ENCODE measurements at regions not wholly inside any gene's neighbourhood (a gene's known extent, or its start where the extent isn't known, plus 50 kb on each side); places are given as distances from the start of the nearest gene placed in this dataset.

GRCh38 chr6:110033101-110033500 is 55.0 kb downstream of the GPR6 start:
- no peak for DNase-seq

DNA sequence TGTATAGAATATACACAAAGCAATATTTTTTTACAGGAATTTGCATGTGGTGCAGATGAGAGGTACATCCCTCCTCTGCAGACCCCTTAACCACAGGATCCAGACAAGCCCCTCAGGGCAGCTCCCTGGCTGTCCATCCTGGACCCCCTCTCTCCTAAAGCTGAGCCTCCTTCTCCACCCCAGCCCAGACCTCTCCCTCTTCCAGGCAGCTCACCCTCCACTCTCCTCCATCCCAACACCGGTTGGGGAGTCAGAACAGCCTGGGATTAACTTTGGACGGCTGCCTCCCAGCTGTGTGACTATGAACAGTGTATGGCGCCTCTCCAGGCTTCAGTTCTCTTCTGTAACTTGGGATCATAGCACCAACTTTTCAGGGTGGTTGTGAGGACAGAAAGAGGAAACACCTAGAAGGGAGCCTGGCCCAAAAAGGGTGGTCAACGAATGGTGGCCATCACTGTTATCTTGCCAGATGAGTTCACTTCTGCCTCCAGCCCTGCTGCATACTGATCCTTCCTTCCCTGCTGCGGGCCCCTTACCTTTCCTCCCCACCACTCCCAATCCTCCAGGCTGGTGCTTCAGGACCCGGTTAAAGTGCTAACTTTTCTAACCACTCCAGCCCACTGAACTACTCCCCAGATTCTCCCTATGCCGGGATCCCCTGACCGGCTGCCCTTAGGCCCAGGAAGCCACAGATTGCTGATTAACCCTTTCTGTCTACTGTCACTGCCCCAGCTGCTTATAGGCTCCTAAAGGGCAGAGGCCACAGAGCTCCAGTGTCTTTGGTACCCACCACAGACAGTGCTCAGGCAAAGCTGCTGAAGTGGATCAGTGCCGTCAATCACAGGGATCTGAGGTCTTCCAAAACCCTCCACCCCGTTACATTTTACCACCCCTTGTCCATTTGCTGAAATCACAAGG is 55.9 kb downstream of the GPR6 start:
- DNase-seq, result no peak

DNA sequence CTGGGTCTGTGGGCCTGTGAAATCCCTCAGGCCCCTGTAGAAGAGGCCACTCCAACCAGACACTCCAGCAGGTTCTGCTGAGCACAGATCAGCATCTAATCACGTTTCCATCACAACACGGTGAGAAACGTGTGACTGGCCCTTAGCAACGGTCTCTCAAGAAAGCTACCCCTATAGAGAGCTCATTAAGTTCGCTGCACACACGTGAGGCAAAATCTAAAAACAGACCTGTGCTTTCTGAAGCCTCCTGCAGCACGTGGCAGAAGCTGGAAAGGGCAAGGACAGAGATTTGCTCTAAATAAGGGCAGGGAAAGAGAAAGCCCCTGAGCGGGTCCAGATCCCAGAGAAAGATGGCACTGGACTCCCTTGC is 56.5 kb downstream of the GPR6 start:
- DNase-seq, result no peak

DNA sequence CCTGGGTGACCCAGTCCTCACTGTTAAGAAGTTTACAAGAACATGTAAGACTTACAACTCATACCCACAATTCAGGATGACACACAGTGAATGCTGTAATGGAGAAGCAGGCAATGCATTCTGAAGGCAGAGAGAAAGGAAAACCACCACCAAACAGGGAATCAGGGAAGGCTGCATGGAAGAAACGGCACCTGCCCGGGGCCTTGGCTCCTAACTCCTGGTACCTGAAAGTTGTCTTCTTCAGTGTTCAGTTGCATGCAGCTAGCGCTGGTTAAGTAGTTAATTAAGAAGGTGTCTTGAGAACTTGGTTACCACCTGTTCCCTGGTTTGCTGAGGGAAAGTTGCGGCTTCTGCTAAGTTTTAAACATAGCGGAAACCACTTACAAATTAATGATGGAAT is 57.2 kb downstream of the GPR6 start:
- DNase-seq, result no peak

DNA sequence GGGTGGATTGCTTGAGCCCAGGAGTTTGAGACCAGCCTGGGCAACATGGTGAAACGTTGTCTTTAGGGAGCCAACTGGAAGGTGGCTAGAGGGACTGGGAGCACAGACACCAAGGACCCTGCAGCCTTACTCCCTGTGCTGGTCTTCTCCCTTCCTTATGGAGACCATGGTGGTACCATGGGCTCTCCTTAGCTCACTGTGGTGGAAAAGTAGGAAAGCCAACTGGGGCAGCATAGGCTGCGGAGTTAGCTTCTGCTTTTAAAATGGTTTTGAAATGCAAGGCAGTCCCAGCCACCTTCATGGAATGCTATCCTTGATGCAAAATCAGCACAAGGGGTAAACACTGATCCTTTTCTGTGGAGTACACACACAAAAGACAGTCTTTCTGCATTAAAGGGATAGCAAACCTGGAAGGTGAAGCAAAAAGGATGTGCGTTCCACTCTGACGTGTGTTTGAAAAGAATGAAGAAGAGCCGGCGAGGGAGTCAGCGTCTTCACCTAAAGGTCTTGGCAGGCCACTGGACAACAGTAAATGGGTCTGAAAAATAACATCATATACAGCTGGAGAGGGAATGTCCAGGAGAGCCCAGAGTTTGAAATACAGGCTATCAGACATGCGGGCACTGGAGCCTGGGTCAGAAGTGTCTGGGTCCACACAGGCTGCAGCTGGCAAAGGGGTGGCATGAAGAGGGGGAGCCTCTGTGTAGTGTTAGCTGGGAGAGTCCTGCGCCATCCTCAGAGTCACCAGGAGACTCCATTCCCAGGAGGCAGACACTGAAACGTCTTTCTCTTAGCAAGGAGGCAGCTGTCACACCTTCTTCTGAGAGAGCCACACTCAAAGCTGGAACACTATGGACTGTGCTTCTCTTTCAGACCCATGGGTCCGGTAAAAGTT is 58.5 kb downstream of the GPR6 start:
- no peak for DNase-seq

DNA sequence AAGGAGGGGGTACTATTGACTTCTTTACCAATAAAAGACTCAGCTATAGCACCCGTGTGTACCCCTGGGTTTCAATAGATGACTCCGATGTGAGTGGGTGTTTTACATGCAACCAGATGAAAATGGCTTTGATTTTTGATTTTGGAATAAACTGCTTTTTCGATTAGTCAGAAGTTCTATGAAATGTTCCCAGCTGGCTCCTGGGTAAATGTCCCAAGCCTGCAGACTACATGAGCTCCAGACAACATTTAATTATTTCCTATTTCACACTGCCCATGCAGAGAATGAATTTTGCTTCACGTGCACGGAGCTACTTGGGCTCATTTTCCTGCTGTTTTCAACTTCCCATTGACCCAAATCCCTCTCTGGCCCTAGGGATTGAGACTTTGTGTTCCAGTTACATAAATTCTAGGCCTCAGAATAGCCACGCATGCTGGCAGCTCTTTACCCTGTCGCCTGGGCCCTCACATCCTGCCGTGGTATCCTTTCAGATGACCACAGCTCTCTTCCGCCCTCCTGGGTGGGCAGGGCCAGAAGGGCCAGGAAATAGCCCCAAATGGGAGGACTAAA is 59.7 kb downstream of the GPR6 start:
- no peak for DNase-seq

DNA sequence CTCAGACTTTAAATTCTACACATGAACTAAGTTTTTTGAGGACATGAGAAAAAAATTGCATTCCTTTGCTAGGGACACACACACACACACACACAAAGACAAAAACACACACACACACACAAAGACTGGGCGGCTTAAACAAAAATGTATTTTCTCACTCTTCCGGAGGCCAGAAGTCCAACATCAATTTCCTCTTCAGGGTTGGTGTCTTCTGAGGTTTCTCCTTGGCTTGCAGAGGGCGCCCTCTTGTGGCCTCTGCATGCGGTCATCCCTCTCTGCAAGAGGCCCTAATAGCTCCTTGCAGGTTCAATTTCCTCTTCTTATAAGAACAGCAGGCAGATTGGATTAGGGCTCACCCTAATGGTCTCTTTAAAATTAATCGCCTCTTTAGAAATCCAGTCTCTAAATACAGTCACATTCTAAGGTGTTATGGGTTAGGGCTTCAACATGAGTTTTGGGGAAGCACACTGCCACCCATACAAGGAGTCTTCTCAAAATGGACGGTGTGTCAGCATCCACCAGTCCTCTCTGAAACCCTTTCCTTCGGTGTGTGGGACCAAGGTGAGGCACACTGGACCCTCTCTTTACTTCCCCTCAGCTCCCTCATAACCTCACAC is 61.4 kb downstream of the GPR6 start:
- peak; percentile 89 for DNase-seq

DNA sequence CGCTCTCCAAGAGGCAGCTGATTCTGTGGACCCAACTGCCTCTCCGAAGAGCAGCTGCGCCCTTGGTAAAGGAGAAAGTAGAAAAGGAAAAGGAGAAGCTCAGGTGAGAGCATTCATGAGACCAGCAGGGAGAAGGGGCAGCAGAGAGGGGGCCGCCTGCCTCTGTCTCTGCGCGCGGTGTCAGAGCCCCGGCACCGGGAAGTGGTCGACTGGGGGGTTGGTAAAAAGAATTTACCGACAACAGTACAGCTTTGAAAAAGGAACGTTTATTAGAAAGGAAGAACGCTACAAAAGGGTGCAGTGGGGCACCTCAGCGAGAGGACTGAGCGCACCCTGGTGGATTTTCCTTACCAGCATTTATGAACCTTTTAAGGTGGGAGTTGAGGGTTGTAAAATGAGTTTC is 61.9 kb downstream of the GPR6 start:
- DNase-seq, result no peak

GRCh38 chr6:110040716-110041115 is 62.6 kb downstream of the GPR6 start:
- DNase-seq, result no peak

DNA sequence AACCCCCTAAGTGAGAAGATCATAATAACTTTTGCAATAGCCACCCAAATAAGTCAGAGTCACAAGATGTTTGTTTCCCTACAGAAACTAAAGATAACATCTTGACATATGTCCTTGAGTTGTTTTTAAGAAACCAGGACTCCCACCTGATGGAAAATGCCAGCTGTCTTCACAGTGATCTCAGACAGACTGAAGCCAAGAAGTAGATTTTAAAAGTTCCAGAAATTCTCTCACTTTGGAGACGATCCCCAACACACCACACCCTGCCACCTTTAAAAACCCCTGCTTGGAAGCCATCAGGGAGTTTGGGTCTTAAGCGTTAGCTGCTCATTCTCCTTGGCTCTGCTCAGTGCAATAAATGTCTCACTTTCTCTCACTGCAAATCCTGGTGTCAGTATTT is 63.0 kb downstream of the GPR6 start:
- no peak for DNase-seq

DNA sequence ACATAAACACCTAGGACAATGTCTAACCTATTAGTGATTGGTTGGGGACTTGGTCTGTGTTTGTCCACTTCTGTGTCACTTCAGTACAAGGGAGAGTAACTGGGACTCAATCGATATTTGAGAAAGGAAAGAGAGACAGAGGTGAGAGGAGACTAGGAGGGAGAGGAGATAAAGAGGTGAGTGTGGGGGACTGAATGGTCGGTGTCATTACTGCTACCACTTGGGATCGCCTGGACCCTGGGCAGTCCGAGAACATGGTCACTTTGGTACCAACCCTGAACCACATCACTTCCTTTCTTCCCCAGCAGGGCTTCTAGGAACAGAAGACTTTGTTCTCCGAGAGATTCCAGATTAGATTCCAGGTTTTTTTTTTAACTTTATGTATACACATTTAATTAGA is 63.7 kb downstream of the GPR6 start:
- no peak for DNase-seq

DNA sequence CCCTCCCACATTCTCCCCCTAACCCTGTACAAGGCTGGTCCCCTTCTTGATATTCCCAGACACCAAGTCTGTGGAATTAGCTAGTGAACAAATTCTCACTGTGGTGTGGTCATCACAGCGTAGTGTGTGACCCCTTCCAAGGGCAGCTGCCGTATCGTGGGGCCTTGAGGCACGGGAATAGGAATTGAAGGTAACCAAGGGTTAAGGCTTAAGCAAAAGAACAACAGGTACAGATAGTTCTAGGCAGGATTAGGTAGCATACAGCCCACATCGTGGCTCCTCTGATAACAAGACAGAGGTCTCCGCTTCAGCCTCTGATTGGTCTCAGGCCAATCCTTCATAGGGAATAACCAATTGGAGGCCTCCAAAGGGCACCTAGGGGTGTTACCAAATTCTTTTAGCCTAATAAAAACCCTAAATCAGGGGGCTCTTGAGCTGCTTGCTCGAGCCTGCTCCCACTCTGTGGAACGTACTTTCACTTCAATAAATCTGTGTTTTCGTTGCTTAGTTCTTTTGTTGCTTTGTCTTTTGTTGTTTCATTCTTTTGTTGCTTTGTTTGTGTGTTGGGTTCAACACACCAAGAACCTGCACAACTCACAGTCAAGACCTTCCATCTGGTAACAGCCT is 64.7 kb downstream of the GPR6 start:
- DNase-seq, result no peak

GRCh38 chr6:110043366-110043994 is 65.4 kb downstream of the GPR6 start:
- DNase-seq, result no peak

- DNase-seq, result no peak
These were observed 66.0 kb downstream of the GPR6 start for GRCh38 chr6:110044096-110044495.

DNA sequence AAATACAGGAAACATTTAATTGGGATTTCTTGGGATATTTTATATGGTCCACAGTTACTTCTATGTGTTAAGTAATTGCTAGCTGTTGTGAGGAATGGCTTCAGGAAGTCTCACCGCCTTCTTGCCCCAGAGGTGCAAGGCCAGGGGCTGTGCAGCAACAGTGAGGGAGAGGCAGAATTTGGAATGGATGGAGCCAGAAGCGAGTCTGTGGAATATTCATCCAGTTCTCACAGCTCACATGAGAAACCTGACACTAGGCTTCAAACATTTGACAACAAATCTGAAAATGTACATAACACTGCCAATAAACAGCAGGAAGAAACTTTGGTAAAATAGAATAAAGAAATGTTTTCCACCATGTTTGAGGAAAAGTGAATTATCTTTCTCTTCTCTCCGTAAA is 66.5 kb downstream of the GPR6 start:
- DNase-seq, result no peak

- no peak for DNase-seq
These were observed 70.2 kb downstream of the GPR6 start for GRCh38 chr6:110048221-110048875.

DNA sequence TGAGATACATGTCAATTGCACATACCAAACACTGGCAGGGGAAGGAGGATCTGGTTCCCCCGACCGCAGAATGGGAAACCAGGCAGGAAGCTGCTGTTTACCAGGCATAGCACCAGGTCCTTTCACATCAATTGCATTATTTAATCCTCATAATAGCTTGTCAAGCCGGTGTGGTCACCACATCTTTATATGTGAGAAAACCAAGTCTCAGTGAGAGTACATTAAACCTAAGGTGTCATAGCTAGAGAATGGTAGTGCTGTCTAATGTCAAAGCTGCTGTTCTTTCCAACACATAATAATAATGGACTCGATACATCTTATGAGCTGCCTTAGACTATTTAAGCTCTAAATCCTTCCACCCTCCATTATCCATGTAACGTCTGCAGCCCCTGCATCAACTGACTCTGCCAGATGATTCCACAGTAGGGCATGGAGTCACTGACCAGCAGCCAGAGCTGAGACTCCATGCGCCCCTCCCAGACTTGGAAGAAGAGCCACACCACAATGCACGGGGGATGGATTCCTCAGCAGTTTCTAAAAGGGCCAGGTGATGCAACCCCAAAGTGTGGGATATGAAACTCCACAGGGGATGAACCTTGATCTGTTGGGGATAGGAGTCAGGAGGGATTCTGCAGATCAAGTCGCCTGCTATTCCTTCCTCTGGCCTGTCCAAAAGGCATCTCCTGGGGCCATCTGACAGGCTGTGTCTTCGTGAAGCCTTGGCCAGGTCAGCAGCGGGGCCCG is 71.8 kb downstream of the GPR6 start:
- no peak for DNase-seq

Data from right hindlimb (tissue), 1 donor.